ENCODE measurements at regions not wholly inside any gene's neighbourhood (a gene's known extent, or its start where the extent isn't known, plus 50 kb on each side); places are given as distances from the start of the nearest gene placed in this dataset. TPM values are rescaled to one million over a fixed set of nuclear protein-coding genes. Genes with fewer than 3 reads are reported as not detected.

GRCh38 chr4:114539985-114540384 is 58.6 kb upstream of the UGT8 start:
- no peaks in the 10 kb centered on the region for H3K36me3 ChIP-seq
- H3K27me3 ChIP-seq, result no peaks in the 10 kb centered on the region
- no peaks in the 10 kb centered on the region for H3K4me1 ChIP-seq
- TF ChIP-seq POLR2A (IDR thresholded peaks at IDR 0.05) (no peak), POLR2AphosphoS5 (IDR thresholded peaks at IDR 0.05; ENCODE audit: insufficient read depth in 1 of 2, low read depth in 1 of 2) (no peak), CTCF (IDR thresholded peaks at IDR 0.05) (no peak)
- DNase-seq (ENCODE audit: extremely low spot score in 2 of 2), result no peak
- no peaks in the 10 kb centered on the region for H3K9me3 ChIP-seq
- H3K4me3 ChIP-seq, result no peak overlapping the region
- H3K27ac ChIP-seq, result no peak overlapping the region
- intact Hi-C loops (cut with DNase I), result no loop called here

- H3K4me3 ChIP-seq, result no peak overlapping the region
- TF ChIP-seq CTCF (IDR thresholded peaks at IDR 0.05) (no peak), POLR2AphosphoS5 (IDR thresholded peaks at IDR 0.05; ENCODE audit: insufficient read depth in 1 of 2, low read depth in 1 of 2) (no peak), POLR2A (IDR thresholded peaks at IDR 0.05) (no peak)
- H3K36me3 ChIP-seq, result no peaks in the 10 kb centered on the region
- intact Hi-C loops (cut with DNase I), result no loop called here
- H3K4me1 ChIP-seq, result no peaks in the 10 kb centered on the region
- H3K9me3 ChIP-seq, result no peaks in the 10 kb centered on the region
- DNase-seq (ENCODE audit: extremely low spot score in 2 of 2), result no peak
- no peak overlapping the region for H3K27ac ChIP-seq
- H3K27me3 ChIP-seq, result no peaks in the 10 kb centered on the region
Observed at GRCh38 chr4:114547340-114548134, 51.1 kb upstream of the UGT8 start.

Small RNAs in the stretch of these regions (small RNA-seq; reads per million reads assigned to genes)
- gene AC093815.1, result not detected

Measured in vagina (tissue), 2 donors.